Keratinocyte (primary cell): ENCODE measurements at regions not wholly inside any gene's neighbourhood (a gene's known extent, or its start where the extent isn't known, plus 50 kb on each side); places are given as distances from the start of the nearest gene placed in this dataset.
"Not testable (repeated sequence)": the region's sequence is repeated elsewhere in the genome, so short reads cannot be mapped to it uniquely, and the experiment has no call there.

Source experiments
- EZH2 ChIP-seq: IDR thresholded peaks from one replicate; pipeline ENCODE4 v1.6.1; 2012; ENCODE audit warnings: inconsistent platforms, mild to moderate bottlenecking, low read length, moderate library complexity
- TF ChIP-seq, protein P1 (sequence below), 3 experiments: IDR thresholded peaks in 1 of 3; conservative IDR thresholded peaks in 1 of 3; optimal IDR thresholded peaks in 1 of 3; 2 replicates in 2 of 3; 3 replicates in 1 of 3; pipeline versions ENCODE3 to v1.5.1; 2011; ENCODE audit warnings: low read length in 3 of 3, mild to moderate bottlenecking in 3 of 3, moderate library complexity in 2 of 3, control low read depth in 1 of 3, inconsistent platforms in 1 of 3; ENCODE audit not compliant: insufficient read depth in 2 of 3; ENCODE audit errors: extremely low read depth in 1 of 3

DNA sequence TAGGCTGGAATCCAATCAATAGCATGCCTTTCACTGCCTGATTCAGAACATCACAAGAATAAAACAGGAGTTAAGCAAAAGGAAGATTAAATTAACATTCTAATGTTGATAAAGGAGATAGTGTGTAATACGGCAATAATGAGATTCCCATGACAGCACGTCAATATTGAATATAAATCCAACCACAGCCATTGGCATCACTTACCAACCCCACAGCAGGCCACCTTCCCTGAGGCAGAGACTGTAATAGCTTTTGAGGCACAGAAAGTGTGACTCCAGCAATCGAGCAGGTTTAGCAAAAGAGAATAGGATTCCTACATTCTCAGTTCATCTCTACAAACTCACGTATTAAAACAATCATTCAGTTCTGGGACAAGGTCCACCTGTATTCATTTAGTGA, 954.6 kb upstream of the CDH18 start:
- TF ChIP-seq, protein P1, sequence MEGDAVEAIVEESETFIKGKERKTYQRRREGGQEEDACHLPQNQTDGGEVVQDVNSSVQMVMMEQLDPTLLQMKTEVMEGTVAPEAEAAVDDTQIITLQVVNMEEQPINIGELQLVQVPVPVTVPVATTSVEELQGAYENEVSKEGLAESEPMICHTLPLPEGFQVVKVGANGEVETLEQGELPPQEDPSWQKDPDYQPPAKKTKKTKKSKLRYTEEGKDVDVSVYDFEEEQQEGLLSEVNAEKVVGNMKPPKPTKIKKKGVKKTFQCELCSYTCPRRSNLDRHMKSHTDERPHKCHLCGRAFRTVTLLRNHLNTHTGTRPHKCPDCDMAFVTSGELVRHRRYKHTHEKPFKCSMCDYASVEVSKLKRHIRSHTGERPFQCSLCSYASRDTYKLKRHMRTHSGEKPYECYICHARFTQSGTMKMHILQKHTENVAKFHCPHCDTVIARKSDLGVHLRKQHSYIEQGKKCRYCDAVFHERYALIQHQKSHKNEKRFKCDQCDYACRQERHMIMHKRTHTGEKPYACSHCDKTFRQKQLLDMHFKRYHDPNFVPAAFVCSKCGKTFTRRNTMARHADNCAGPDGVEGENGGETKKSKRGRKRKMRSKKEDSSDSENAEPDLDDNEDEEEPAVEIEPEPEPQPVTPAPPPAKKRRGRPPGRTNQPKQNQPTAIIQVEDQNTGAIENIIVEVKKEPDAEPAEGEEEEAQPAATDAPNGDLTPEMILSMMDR (optimal IDR thresholded peaks at IDR 0.05 in 1 of 3, IDR thresholded peaks at IDR 0.05 in 1 of 3, conservative IDR thresholded peaks at IDR 0.05 in 1 of 3; ENCODE audit: extremely low read depth in 1 of 3, insufficient read depth in 2 of 3, low read length in 3 of 3), result not testable (repeated sequence)
- not testable (repeated sequence) for TF ChIP-seq EZH2
